ENCODE measurements at regions not wholly inside any gene's neighbourhood (a gene's known extent, or its start where the extent isn't known, plus 50 kb on each side); places are given as distances from the start of the nearest gene placed in this dataset.

DNA sequence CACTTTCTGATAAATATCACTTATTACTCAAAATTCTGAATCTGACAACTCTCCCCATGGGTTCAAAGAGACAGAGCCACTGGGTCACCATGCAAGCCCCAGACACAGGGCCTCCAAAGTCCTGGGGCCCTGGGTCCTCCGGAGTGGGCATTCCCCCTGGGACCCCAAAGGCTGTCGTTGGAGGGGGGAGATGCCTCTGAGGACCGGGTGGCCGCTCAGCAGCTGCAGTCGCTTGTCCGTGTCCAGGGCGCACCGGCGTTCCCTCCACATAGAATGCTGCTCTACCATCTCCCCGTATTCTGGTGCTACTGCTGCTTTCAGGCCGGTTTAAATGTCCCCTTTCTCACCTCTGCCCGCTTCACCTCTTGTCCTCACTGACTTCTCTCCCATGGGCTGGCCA, 246.1 kb downstream of the TEX29 start:
- TF ChIP-seq CTCF (IDR thresholded peaks at IDR 0.05; ENCODE audit: insufficient read depth, low read length, poor library complexity, severe bottlenecking): no peak
- TF ChIP-seq EZH2phosphoT487 (conservative IDR thresholded peaks at IDR 0.05; ENCODE audit: low read length): no peak
